Liver (tissue), 3 donors: ENCODE measurements at regions not wholly inside any gene's neighbourhood (a gene's known extent, or its start where the extent isn't known, plus 50 kb on each side); places are given as distances from the start of the nearest gene placed in this dataset.

Source experiments
- ATF3 ChIP-seq: IDR thresholded peaks from 2 replicates; pipeline ENCODE4 v1.6.1; 2016; ENCODE audit warnings: antibody characterized with exemption
- CTCF ChIP-seq: fragments of 150-350 bp; IDR thresholded peaks from 2 replicates; pipeline ENCODE4 v1.5.1; 2017; ENCODE audit warnings: improper control_type of control experiment, low read depth, low read length; ENCODE audit not compliant: missing input control
- EGR1 ChIP-seq, 2 donors: IDR thresholded peaks; 2 replicates each; pipeline ENCODE4 v1.6.1; 2016 to 2018; ENCODE audit warnings: antibody characterized with exemption in 2 of 2, low read depth in 2 of 2
- FOXA2 ChIP-seq: IDR thresholded peaks from 2 replicates; pipeline ENCODE4 v1.6.1; 2016; ENCODE audit warnings: antibody characterized with exemption
- HNF4G ChIP-seq: IDR thresholded peaks from 2 replicates; pipeline ENCODE4 v1.6.1; 2016; ENCODE audit warnings: antibody characterized with exemption
- JUND ChIP-seq, 2 donors: IDR thresholded peaks; 2 replicates each; pipeline ENCODE4 v1.6.1; 2016; ENCODE audit warnings: antibody characterized with exemption in 2 of 2
- RAD21 ChIP-seq, 2 donors: IDR thresholded peaks; 2 replicates each; pipeline ENCODE4 v1.6.1; 2016; ENCODE audit warnings: antibody characterized with exemption in 2 of 2, mild to moderate bottlenecking in 2 of 2
- REST ChIP-seq: IDR thresholded peaks from 2 replicates; pipeline ENCODE4 v1.6.1; 2016; ENCODE audit warnings: antibody characterized with exemption, mild to moderate bottlenecking
- TAF1 ChIP-seq: conservative IDR thresholded peaks from 2 replicates; pipeline ENCODE4 v1.6.1; 2016; ENCODE audit warnings: antibody characterized with exemption, mild to moderate bottlenecking
- YY1 ChIP-seq: IDR thresholded peaks from 2 replicates; pipeline ENCODE4 v1.6.1; 2016; ENCODE audit warnings: antibody characterized with exemption, mild to moderate bottlenecking
- ZBTB33 ChIP-seq: IDR thresholded peaks from 2 replicates; pipeline ENCODE4 v1.6.1; 2016; ENCODE audit warnings: antibody characterized with exemption
- donor health status: healthy.
- donor health status: healthy.

- no peak for TF ChIP-seq RAD21 (IDR thresholded peaks at IDR 0.05)
- no peak for TF ChIP-seq CTCF
- TF ChIP-seq ATF3: no peak
- no peak for TF ChIP-seq REST
- TF ChIP-seq ZBTB33: no peak
- TF ChIP-seq FOXA2: no peak
- TF ChIP-seq HNF4G: no peak
- TF ChIP-seq YY1: no peak
- no peak for TF ChIP-seq JUND (IDR thresholded peaks at IDR 0.05)
- TF ChIP-seq EGR1 (IDR thresholded peaks at IDR 0.05; ENCODE audit: low read depth in 2 of 2): no peak
- no peak for TF ChIP-seq TAF1
Measured at GRCh38 chr3:30437171-30437601, 169.2 kb upstream of the TGFBR2 start.
